Suprapubic skin (tissue), 4 donors: ENCODE measurements at regions not wholly inside any gene's neighbourhood (a gene's known extent, or its start where the extent isn't known, plus 50 kb on each side); places are given as distances from the start of the nearest gene placed in this dataset.
"Not testable (repeated sequence)": the region's sequence is repeated elsewhere in the genome, so short reads cannot be mapped to it uniquely, and the experiment has no call there.

Source experiments
- DNase-seq, 2 donors: peaks; one replicate each; pipeline ENCODE4 v3.0.0-alpha.2; 2019; ENCODE audit warnings: low spot score in 2 of 2
- H3K27ac ChIP-seq: fragments of 200-600 bp; sonication (generic); one replicate; pipeline ENCODE4 v1.5.1; 2019
- H3K27me3 ChIP-seq: fragments of 200-600 bp; sonication (generic); one replicate; pipeline ENCODE4 v1.5.1; 2019
- H3K36me3 ChIP-seq: fragments of 200-600 bp; sonication (generic); one replicate; pipeline ENCODE4 v1.5.1; 2019
- H3K4me1 ChIP-seq: fragments of 200-600 bp; sonication (generic); one replicate; pipeline ENCODE4 v1.5.1; 2019
- H3K4me3 ChIP-seq: fragments of 200-600 bp; sonication (generic); one replicate; pipeline ENCODE4 v1.5.1; 2019; ENCODE audit warnings: mild to moderate bottlenecking
- H3K9me3 ChIP-seq: fragments of 200-600 bp; sonication (generic); one replicate; pipeline ENCODE4 v1.5.1; 2019
- CTCF ChIP-seq, 2 donors: fragments of 200-600 bp in 1 of 2; fragments of 450-650 bp in 1 of 2; sonication (generic) in 1 of 2; IDR thresholded peaks; one replicate each; pipeline ENCODE4 v1.5.1; 2016 to 2019; ENCODE audit warnings: antibody characterized with exemption in 2 of 2, mild to moderate bottlenecking in 1 of 2, moderate library complexity in 1 of 2
- EP300 ChIP-seq: sonication (generic); formaldehyde crosslinking; IDR thresholded peaks from one replicate; pipeline ENCODE4 v1.6.1; 2017; ENCODE audit warnings: antibody characterized with exemption
- POLR2A ChIP-seq, 2 donors: fragments of 450-650 bp; IDR thresholded peaks; one replicate each; pipeline ENCODE4 v1.6.1; 2017; ENCODE audit warnings: antibody characterized with exemption in 2 of 2, mild to moderate bottlenecking in 2 of 2, moderate library complexity in 2 of 2
- POLR2AphosphoS5 ChIP-seq, 3 donors: sonication (generic); formaldehyde crosslinking; IDR thresholded peaks; one replicate each; pipeline ENCODE4 v1.6.1; 2017; ENCODE audit warnings: antibody characterized with exemption in 3 of 3
- WGBS: methylation state at CpG from one replicate; pipeline ENCODE4 v1.1.5; 2018; 5-methylcytosine and 5-hydroxymethylcytosine counted together

GRCh38 chr2:163135256-163135655 lies 296.7 kb upstream of the KCNH7 start:
- no peak overlapping the region for H3K27ac ChIP-seq
- H3K36me3 ChIP-seq = no peaks in the 10 kb centered on the region
- H3K4me1 ChIP-seq = no peaks in the 10 kb centered on the region
- TF ChIP-seq POLR2AphosphoS5 (IDR thresholded peaks at IDR 0.05) = no peak
- TF ChIP-seq EP300 = no peak
- TF ChIP-seq CTCF (IDR thresholded peaks at IDR 0.05) = no peak
- TF ChIP-seq POLR2A (IDR thresholded peaks at IDR 0.05) = no peak
- WGBS = 29% methylated on average over 1 of the region's 1 CpG
- no peaks in the 10 kb centered on the region for H3K27me3 ChIP-seq
- H3K4me3 ChIP-seq = no peak overlapping the region
- peaks cover 6% of the 10 kb centered on the region for H3K9me3 ChIP-seq
- DNase-seq = no peak

GRCh38 chr2:163133602-163134001 lies 295.0 kb upstream of the KCNH7 start:
- Histone ChIP-seq H3K4me1 (no peaks in the 10 kb centered on the region), H3K27ac (no peak overlapping the region), H3K9me3 (peaks cover 3% of the 10 kb centered on the region), H3K27me3 (no peaks in the 10 kb centered on the region), H3K4me3 (no peak overlapping the region), H3K36me3 (no peaks in the 10 kb centered on the region)
- DNase-seq = no peak
- TF ChIP-seq POLR2AphosphoS5 (IDR thresholded peaks at IDR 0.05) (no peak), CTCF (IDR thresholded peaks at IDR 0.05) (no peak), EP300 (no peak)

- no peaks in the 10 kb centered on the region for H3K36me3 ChIP-seq
- H3K27me3 ChIP-seq = no peaks in the 10 kb centered on the region
- H3K9me3 ChIP-seq = no peaks in the 10 kb centered on the region
- H3K4me3 ChIP-seq = no peak overlapping the region
- TF ChIP-seq POLR2A (IDR thresholded peaks at IDR 0.05) (no peak), POLR2AphosphoS5 (IDR thresholded peaks at IDR 0.05) (no peak), EP300 (no peak), CTCF (IDR thresholded peaks at IDR 0.05) (no peak)
- DNase-seq = no peak
- WGBS = 7% methylated on average over 3 of the region's 3 CpGs
- no peaks in the 10 kb centered on the region for H3K4me1 ChIP-seq
- H3K27ac ChIP-seq = no peak overlapping the region
Observed at GRCh38 chr2:163132850-163133249, 294.3 kb upstream of the KCNH7 start.

GRCh38 chr2:163132207-163132606 lies 293.6 kb upstream of the KCNH7 start:
- H3K4me3 ChIP-seq, H3K27me3 ChIP-seq, DNase-seq, H3K27ac ChIP-seq, H3K36me3 ChIP-seq, H3K4me1 ChIP-seq, H3K9me3 ChIP-seq: not testable (repeated sequence)
- 89% methylated on average over 2 of the region's 2 CpGs for WGBS

GRCh38 chr2:163123526-163123925 lies 285.0 kb upstream of the KCNH7 start:
- Histone ChIP-seq H3K4me3 (no peak overlapping the region), H3K4me1 (no peaks in the 10 kb centered on the region), H3K27ac (no peak overlapping the region), H3K36me3 (no peaks in the 10 kb centered on the region), H3K9me3 (no peaks in the 10 kb centered on the region), H3K27me3 (no peaks in the 10 kb centered on the region)
- no peak for DNase-seq
- TF ChIP-seq POLR2A (IDR thresholded peaks at IDR 0.05) (no peak), EP300 (no peak), POLR2AphosphoS5 (IDR thresholded peaks at IDR 0.05) (no peak), CTCF (IDR thresholded peaks at IDR 0.05) (no peak)
- WGBS = 77% methylated on average over 1 of the region's 1 CpG

- Histone ChIP-seq H3K9me3 (no peaks in the 10 kb centered on the region), H3K27me3 (no peaks in the 10 kb centered on the region), H3K27ac (no peak overlapping the region), H3K36me3 (no peaks in the 10 kb centered on the region), H3K4me3 (no peak overlapping the region), H3K4me1 (no peaks in the 10 kb centered on the region)
- TF ChIP-seq EP300 = no peak
- TF ChIP-seq POLR2AphosphoS5 (IDR thresholded peaks at IDR 0.05) = no peak
- TF ChIP-seq CTCF (IDR thresholded peaks at IDR 0.05) = no peak
- no peak for TF ChIP-seq POLR2A (IDR thresholded peaks at IDR 0.05)
- no peak for DNase-seq
Observed at GRCh38 chr2:163122257-163122656, 283.7 kb upstream of the KCNH7 start.
